ENCODE measurements at regions not wholly inside any gene's neighbourhood (a gene's known extent, or its start where the extent isn't known, plus 50 kb on each side); places are given as distances from the start of the nearest gene placed in this dataset.

DNA sequence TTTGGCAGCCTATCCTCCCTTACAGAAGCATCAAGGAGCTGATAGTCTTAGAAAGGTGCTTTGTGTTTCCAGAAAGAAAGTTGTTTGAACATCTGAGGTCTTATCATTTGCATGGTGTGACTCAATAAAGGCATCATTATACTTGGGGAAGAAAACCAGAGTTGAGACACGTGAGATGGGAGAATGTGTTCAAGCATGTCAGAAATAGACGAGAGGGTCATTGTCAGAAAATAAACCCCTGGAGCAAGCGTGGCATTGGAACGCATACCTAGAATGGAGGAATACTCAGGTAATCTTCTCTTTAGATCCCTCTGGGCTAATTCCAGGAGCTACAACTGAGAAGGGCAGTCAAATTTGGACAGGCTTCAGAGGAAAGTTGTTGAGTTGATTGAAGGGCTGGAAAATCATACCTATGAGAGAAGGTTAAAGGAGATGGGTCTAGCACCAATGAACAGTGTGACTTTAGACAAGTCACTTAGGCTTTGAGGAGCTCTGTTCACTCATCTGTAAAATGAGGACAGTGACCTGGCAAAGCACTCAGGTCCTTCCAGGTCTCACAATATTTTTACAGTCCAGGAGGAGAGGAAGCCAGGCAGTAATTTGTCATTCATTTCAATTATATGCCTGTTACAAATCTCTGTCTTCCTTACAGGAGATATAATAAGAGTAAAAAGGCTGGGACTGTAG lies 101.3 kb upstream of the C1orf21 start:
- Histone ChIP-seq H3K4me3 (no peak overlapping the region), H3K9me3 (ENCODE audit: control insufficient read depth in 4 of 4, insufficient read depth in 3 of 4, low read length in 3 of 4) (peaks cover 0 to 6% (median 4%) of the 10 kb centered on the region in 4 donors), H3K9ac (ENCODE audit: insufficient read depth in 1 of 2, low read length in 2 of 2) (no peak overlapping the region), H3K27ac (ENCODE audit: low read depth in 1 of 2, low read length in 1 of 2) (no peak overlapping the region), H3K4me1 (ENCODE audit: control insufficient read depth in 5 of 5, insufficient read depth in 5 of 5, low read length in 5 of 5) (peaks cover 0 to 17% (median 1%) of the 10 kb centered on the region in 5 donors), H3K27me3 (ENCODE audit: control insufficient read depth in 3 of 3, insufficient read depth in 3 of 3, low read length in 2 of 3) (no peaks in the 10 kb centered on the region), H3K36me3 (ENCODE audit: control insufficient read depth in 4 of 4, insufficient read depth in 4 of 4, low read length in 4 of 4) (no peaks in the 10 kb centered on the region)
- ATAC-seq (ENCODE audit: insufficient read depth, low FRiP score) (no peak), DNase-seq (no peak)
- 93 to 94% methylated on average over 4 of the region's 4 CpGs for WGBS, 2 donors
- TF ChIP-seq, protein P1, sequence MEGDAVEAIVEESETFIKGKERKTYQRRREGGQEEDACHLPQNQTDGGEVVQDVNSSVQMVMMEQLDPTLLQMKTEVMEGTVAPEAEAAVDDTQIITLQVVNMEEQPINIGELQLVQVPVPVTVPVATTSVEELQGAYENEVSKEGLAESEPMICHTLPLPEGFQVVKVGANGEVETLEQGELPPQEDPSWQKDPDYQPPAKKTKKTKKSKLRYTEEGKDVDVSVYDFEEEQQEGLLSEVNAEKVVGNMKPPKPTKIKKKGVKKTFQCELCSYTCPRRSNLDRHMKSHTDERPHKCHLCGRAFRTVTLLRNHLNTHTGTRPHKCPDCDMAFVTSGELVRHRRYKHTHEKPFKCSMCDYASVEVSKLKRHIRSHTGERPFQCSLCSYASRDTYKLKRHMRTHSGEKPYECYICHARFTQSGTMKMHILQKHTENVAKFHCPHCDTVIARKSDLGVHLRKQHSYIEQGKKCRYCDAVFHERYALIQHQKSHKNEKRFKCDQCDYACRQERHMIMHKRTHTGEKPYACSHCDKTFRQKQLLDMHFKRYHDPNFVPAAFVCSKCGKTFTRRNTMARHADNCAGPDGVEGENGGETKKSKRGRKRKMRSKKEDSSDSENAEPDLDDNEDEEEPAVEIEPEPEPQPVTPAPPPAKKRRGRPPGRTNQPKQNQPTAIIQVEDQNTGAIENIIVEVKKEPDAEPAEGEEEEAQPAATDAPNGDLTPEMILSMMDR (IDR thresholded peaks at IDR 0.05; ENCODE audit: control extremely low read depth, extremely low read depth) = no peak

GRCh38 chr1:184287001-184287400 lies 99.8 kb upstream of the C1orf21 start:
- H3K36me3 ChIP-seq (ENCODE audit: control insufficient read depth in 4 of 4, insufficient read depth in 4 of 4, low read length in 4 of 4) = no peaks in the 10 kb centered on the region
- no peak overlapping the region for H3K27ac ChIP-seq (ENCODE audit: low read depth in 1 of 2, low read length in 1 of 2)
- no peaks in the 10 kb centered on the region for H3K27me3 ChIP-seq (ENCODE audit: control insufficient read depth in 3 of 3, insufficient read depth in 3 of 3, low read length in 2 of 3)
- ATAC-seq (ENCODE audit: insufficient read depth, low FRiP score) = no peak
- no peak for DNase-seq
- no peak overlapping the region for H3K9ac ChIP-seq (ENCODE audit: insufficient read depth in 1 of 2, low read length in 2 of 2)
- peaks cover 0 to 17% (median 1%) of the 10 kb centered on the region in 5 donors for H3K4me1 ChIP-seq (ENCODE audit: control insufficient read depth in 5 of 5, insufficient read depth in 5 of 5, low read length in 5 of 5)
- H3K9me3 ChIP-seq (ENCODE audit: control insufficient read depth in 4 of 4, insufficient read depth in 3 of 4, low read length in 3 of 4) = peaks cover 0 to 6% (median 4%) of the 10 kb centered on the region in 4 donors
- TF ChIP-seq, protein P1 (IDR thresholded peaks at IDR 0.05; ENCODE audit: control extremely low read depth, extremely low read depth) = no peak
- H3K4me3 ChIP-seq = no peak overlapping the region
- 77 to 78% methylated on average over 8 of the region's 8 CpGs for WGBS, 2 donors

DNA sequence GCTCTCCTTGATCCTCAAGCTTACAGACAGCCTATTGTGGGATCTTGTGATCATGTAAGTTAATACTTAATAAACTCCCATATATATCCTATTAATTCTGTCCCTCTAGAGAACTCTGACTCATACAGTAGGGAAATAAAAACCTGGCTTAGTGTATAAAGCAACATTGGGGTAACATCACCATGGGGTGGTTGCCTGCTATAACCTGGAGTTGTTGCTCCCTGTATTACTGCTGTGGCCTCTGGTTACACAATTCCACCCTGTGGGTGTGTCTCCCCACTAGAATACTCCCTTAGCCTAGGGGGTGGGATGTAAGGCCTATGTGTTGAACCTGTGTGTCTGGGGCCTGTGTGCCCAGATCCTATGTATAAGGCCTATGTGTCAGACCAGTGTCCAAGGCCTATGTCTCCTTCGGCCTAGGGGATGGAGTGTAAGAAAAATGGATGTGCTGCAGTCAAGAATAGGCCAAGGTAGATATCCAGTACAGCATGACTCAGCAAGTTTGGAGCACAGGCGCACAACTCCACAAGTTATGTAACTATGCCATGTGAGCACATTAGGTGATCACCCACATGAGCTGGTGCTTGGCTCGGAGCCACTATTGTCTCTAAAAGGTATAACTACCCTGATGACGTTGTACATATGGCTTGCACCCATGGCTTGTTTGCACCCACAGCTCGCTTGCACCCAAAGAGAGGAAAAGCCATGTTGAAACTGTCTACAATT lies 96.8 kb upstream of the C1orf21 start:
- no peak overlapping the region for H3K9ac ChIP-seq (ENCODE audit: insufficient read depth in 1 of 2, low read length in 2 of 2)
- H3K4me3 ChIP-seq = no peak overlapping the region
- peak in 2 of 3 donors; percentile 17 to 23 for DNase-seq
- H3K36me3 ChIP-seq (ENCODE audit: control insufficient read depth in 4 of 4, insufficient read depth in 4 of 4, low read length in 4 of 4) = no peaks in the 10 kb centered on the region
- TF ChIP-seq, protein P1 (IDR thresholded peaks at IDR 0.05; ENCODE audit: control extremely low read depth, extremely low read depth) = no peak
- no peak for ATAC-seq (ENCODE audit: insufficient read depth, low FRiP score)
- peaks cover 0 to 6% (median 4%) of the 10 kb centered on the region in 4 donors for H3K9me3 ChIP-seq (ENCODE audit: control insufficient read depth in 4 of 4, insufficient read depth in 3 of 4, low read length in 3 of 4)
- WGBS, 2 donors = 86 to 95% methylated on average over 5 of the region's 5 CpGs
- no peak overlapping the region for H3K27ac ChIP-seq (ENCODE audit: low read depth in 1 of 2, low read length in 1 of 2)
- peaks cover 0 to 9% (median 0%) of the 10 kb centered on the region in 5 donors for H3K4me1 ChIP-seq (ENCODE audit: control insufficient read depth in 5 of 5, insufficient read depth in 5 of 5, low read length in 5 of 5)
- H3K27me3 ChIP-seq (ENCODE audit: control insufficient read depth in 3 of 3, insufficient read depth in 3 of 3, low read length in 2 of 3) = no peaks in the 10 kb centered on the region
